RWPE1 (cell line): ENCODE measurements at regions not wholly inside any gene's neighbourhood (a gene's known extent, or its start where the extent isn't known, plus 50 kb on each side); places are given as distances from the start of the nearest gene placed in this dataset.

ENCODE experiments used
- CTCF ChIA-PET: fragments of 350-600 bp; sonication (Branson Sonifier 250); formaldehyde crosslinking; extraction: SDS; loops from one replicate; lab custom pipeline; 2021; lab: Yijun Ruan, JAX
- POLR2A ChIA-PET: fragments of 400-600 bp; formaldehyde crosslinking; extraction: SDS; loops from one replicate; lab custom pipeline; 2020; ENCODE audit warnings: antibody characterized with exemption; ENCODE audit not compliant: low non-redundant PET; lab: Yijun Ruan, JAX
- DNase-seq: peaks from one replicate; pipeline ENCODE4 v3.0.0; 2012; ENCODE audit warnings: low spot score
- H3K27ac ChIP-seq: fragments of 450-650 bp; 2 replicates; pipeline ENCODE4 v1.5.1; 2017
- TF ChIP-seq, protein P1 (sequence below): fragments of 450-650 bp; conservative IDR thresholded peaks from 2 replicates; pipeline ENCODE4 v1.5.1; 2017; ENCODE audit warnings: low read depth, mild to moderate bottlenecking

DNA sequence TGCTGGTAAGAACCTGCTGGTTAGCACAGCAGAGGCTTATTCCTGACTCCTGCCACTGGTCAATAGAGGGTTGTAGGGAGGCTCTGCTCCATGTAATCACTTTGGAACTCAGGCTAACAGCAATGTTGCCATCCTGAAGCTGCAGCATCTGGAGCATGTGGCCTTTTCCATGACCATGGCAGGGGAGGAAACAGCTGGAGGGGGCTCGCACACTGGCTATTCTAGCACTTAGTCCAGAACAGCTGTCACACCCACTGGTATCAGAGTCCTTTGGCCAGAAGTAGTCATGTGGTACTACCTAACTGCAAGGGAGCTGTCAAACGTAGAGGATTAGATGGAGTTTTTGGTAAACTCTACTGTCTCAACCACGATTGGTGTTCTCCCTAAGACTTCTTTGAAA, 450.0 kb downstream of the RPS24 start:
- no peak overlapping the region for H3K27ac ChIP-seq
- ChIA-PET CTCF (no interaction called here), POLR2A (no interaction called here)
- DNase-seq: no peak
- TF ChIP-seq, protein P1, sequence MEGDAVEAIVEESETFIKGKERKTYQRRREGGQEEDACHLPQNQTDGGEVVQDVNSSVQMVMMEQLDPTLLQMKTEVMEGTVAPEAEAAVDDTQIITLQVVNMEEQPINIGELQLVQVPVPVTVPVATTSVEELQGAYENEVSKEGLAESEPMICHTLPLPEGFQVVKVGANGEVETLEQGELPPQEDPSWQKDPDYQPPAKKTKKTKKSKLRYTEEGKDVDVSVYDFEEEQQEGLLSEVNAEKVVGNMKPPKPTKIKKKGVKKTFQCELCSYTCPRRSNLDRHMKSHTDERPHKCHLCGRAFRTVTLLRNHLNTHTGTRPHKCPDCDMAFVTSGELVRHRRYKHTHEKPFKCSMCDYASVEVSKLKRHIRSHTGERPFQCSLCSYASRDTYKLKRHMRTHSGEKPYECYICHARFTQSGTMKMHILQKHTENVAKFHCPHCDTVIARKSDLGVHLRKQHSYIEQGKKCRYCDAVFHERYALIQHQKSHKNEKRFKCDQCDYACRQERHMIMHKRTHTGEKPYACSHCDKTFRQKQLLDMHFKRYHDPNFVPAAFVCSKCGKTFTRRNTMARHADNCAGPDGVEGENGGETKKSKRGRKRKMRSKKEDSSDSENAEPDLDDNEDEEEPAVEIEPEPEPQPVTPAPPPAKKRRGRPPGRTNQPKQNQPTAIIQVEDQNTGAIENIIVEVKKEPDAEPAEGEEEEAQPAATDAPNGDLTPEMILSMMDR: no peak

- DNase-seq: no peak
- H3K27ac ChIP-seq: no peak overlapping the region
- ChIA-PET POLR2A (no interaction called here), CTCF (no interaction called here)
- TF ChIP-seq, protein P1: no peak
Measured at GRCh38 chr10:78489034-78489433, 455.4 kb downstream of the RPS24 start.

DNA sequence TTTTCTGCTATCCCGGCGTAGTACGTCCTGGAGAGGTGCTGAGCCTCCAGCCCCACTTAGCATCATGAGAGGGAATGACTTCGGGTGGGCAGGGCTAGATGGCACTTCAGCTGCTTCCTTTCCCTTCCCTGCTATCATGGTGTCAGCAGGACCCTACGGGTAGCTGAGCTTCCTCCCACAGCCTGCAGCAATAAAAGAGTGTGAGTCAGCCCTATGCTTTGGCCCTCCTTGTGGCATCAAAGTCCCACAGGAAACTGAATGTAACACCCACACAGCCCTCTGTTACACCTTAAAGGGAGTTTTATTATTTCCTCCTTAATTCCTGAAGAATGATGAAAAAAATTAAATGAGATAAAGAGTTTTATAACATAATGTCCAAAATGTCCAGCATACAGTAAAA, 458.1 kb downstream of the RPS24 start:
- ChIA-PET POLR2A (no interaction called here), CTCF (no interaction called here)
- DNase-seq: no peak
- no peak overlapping the region for H3K27ac ChIP-seq
- TF ChIP-seq, protein P1: no peak

- ChIA-PET POLR2A (no interaction called here), CTCF (no interaction called here)
- no peak overlapping the region for H3K27ac ChIP-seq
- no peak for DNase-seq
- TF ChIP-seq, protein P1: no peak
Measured at GRCh38 chr10:78492424-78492823, 458.8 kb downstream of the RPS24 start.

GRCh38 chr10:78494179-78494578, 460.5 kb downstream of the RPS24 start:
- DNase-seq: no peak
- POLR2A ChIA-PET: no interaction called here

DNA sequence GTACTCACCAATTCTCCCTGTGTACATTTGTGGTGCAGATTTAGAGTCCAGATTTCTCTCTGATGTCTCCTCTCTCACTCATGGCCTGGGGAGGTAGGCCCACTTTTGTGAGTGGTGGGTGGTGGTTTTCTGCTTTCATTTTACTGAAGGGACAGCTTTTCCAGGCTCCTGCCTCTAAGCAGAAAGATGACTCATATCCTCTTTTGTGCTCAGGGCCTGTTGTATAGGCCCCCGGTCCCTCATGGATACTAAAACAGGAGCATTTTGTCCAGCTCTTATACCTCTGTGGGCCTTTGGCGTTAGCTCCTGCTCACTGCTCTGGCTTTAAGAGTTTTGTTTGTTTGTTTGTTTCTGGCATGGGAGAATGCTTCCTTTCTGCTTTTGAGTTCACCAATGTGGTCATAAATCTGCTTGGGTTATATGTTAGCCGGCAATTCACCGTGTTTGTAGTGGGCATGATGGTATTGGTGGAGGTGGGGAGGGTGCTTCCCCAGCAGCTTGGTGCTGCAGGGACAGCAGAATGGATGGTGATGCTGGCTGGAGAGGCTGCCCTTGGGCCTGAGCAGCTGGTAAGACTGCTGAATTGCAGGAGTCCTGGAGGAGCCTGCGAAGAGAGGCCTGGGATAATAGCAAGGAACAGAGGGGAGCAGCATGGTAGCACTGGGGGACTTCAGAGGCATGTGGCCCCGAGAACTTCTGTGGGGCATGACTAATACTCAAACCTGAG, 468.7 kb downstream of the RPS24 start:
- H3K27ac ChIP-seq: no peak overlapping the region
- CTCF ChIA-PET: no interaction called here
- no peak for DNase-seq
- TF ChIP-seq, protein P1: no peak
- POLR2A ChIA-PET: no interaction called here

More at GRCh38 chr10:78494179-78494578, 460.5 kb downstream of the RPS24 start:
- CTCF ChIA-PET: no interaction called here
- H3K27ac ChIP-seq: no peak overlapping the region
- TF ChIP-seq, protein P1: no peak
